Neural cell (in vitro differentiated cells): ENCODE measurements at regions not wholly inside any gene's neighbourhood (a gene's known extent, or its start where the extent isn't known, plus 50 kb on each side); places are given as distances from the start of the nearest gene placed in this dataset.

Source experiments
- CTCF ChIP-seq: fragments of 450-650 bp; IDR thresholded peaks from 2 replicates; pipeline ENCODE4 v1.5.1; 2014; ENCODE audit warnings: antibody characterized with exemption, mild to moderate bottlenecking, moderate library complexity; ENCODE audit not compliant: poor library complexity, severe bottlenecking
- EZH2 ChIP-seq: fragments of 200-600, 300-800 bp; shearing (Covaris generic), sonication (generic); IDR thresholded peaks from 2 replicates; pipeline ENCODE4 v1.6.1; 2014; ENCODE audit warnings: antibody characterized with exemption, low read length, borderline replicate concordance, mild to moderate bottlenecking; ENCODE audit not compliant: insufficient read depth, poor library complexity, severe bottlenecking
- SMC3 ChIP-seq: fragments of 450-650 bp; conservative IDR thresholded peaks from 2 replicates; pipeline ENCODE4 v1.6.1; 2014; ENCODE audit warnings: antibody characterized with exemption, mild to moderate bottlenecking, moderate library complexity; ENCODE audit not compliant: poor library complexity

- TF ChIP-seq CTCF (no peak), SMC3 (no peak), EZH2 (no peak)
Observed at GRCh38 chr16:26454102-26454501, 612.6 kb upstream of the C16orf82 start.
